ENCODE measurements at regions not wholly inside any gene's neighbourhood (a gene's known extent, or its start where the extent isn't known, plus 50 kb on each side); places are given as distances from the start of the nearest gene placed in this dataset.

DNA sequence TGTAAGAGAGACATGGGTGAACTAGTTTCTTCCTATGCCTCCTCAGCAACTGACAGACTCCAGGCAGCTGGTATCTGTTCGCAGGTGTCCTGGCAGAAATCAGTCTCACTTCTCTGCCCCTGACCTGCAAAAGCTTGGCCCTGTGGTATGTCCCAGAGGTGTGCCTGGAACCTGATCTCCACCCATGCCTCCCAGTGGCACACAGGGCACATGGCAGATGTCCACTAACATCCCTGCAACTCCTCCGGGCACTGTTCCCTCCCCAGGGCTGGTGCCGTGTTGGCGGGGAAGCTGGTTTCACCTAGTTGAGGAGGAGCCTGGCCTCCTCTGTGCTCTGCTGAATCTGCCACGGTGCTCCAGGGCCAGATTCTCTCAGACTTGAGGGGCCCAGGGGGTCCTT lies 123.3 kb upstream of the GGTLC1 start:
- H3K4me3 ChIP-seq (ENCODE audit: low read depth in 1 of 3, low read length in 3 of 3): no peak overlapping the region
- TF ChIP-seq YY1 (IDR thresholded peaks at IDR 0.05) (peak; percentile 56), HNF4A (conservative IDR thresholded peaks at IDR 0.05) (peak in 1 of 2 donors; percentile 71), RAD21 (IDR thresholded peaks at IDR 0.05) (peak; percentile 24 to 29), RXRA (IDR thresholded peaks at IDR 0.05) (peak in 1 of 2 donors; percentile 76), FOXA2 (IDR thresholded peaks at IDR 0.05) (no peak), FOXA1 (IDR thresholded peaks at IDR 0.05) (peak; percentile 26), TAF1 (conservative IDR thresholded peaks at IDR 0.05) (no peak), GABPA (IDR thresholded peaks at IDR 0.05 in 1 of 2, conservative IDR thresholded peaks at IDR 0.05 in 1 of 2) (no peak)
- TF ChIP-seq, protein P1, sequence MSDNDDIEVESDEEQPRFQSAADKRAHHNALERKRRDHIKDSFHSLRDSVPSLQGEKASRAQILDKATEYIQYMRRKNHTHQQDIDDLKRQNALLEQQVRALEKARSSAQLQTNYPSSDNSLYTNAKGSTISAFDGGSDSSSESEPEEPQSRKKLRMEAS (IDR thresholded peaks at IDR 0.05): peak; percentile 58
- TF ChIP-seq, protein P2, sequence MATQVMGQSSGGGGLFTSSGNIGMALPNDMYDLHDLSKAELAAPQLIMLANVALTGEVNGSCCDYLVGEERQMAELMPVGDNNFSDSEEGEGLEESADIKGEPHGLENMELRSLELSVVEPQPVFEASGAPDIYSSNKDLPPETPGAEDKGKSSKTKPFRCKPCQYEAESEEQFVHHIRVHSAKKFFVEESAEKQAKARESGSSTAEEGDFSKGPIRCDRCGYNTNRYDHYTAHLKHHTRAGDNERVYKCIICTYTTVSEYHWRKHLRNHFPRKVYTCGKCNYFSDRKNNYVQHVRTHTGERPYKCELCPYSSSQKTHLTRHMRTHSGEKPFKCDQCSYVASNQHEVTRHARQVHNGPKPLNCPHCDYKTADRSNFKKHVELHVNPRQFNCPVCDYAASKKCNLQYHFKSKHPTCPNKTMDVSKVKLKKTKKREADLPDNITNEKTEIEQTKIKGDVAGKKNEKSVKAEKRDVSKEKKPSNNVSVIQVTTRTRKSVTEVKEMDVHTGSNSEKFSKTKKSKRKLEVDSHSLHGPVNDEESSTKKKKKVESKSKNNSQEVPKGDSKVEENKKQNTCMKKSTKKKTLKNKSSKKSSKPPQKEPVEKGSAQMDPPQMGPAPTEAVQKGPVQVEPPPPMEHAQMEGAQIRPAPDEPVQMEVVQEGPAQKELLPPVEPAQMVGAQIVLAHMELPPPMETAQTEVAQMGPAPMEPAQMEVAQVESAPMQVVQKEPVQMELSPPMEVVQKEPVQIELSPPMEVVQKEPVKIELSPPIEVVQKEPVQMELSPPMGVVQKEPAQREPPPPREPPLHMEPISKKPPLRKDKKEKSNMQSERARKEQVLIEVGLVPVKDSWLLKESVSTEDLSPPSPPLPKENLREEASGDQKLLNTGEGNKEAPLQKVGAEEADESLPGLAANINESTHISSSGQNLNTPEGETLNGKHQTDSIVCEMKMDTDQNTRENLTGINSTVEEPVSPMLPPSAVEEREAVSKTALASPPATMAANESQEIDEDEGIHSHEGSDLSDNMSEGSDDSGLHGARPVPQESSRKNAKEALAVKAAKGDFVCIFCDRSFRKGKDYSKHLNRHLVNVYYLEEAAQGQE (IDR thresholded peaks at IDR 0.05): peak; percentile 47
- TF ChIP-seq, protein P3, sequence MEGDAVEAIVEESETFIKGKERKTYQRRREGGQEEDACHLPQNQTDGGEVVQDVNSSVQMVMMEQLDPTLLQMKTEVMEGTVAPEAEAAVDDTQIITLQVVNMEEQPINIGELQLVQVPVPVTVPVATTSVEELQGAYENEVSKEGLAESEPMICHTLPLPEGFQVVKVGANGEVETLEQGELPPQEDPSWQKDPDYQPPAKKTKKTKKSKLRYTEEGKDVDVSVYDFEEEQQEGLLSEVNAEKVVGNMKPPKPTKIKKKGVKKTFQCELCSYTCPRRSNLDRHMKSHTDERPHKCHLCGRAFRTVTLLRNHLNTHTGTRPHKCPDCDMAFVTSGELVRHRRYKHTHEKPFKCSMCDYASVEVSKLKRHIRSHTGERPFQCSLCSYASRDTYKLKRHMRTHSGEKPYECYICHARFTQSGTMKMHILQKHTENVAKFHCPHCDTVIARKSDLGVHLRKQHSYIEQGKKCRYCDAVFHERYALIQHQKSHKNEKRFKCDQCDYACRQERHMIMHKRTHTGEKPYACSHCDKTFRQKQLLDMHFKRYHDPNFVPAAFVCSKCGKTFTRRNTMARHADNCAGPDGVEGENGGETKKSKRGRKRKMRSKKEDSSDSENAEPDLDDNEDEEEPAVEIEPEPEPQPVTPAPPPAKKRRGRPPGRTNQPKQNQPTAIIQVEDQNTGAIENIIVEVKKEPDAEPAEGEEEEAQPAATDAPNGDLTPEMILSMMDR (IDR thresholded peaks at IDR 0.05; ENCODE audit: low read depth, low read length, missing input control): peak; percentile 35
- TF ChIP-seq, protein P4, sequence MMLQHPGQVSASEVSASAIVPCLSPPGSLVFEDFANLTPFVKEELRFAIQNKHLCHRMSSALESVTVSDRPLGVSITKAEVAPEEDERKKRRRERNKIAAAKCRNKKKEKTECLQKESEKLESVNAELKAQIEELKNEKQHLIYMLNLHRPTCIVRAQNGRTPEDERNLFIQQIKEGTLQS (IDR thresholded peaks at IDR 0.05): no peak

DNA sequence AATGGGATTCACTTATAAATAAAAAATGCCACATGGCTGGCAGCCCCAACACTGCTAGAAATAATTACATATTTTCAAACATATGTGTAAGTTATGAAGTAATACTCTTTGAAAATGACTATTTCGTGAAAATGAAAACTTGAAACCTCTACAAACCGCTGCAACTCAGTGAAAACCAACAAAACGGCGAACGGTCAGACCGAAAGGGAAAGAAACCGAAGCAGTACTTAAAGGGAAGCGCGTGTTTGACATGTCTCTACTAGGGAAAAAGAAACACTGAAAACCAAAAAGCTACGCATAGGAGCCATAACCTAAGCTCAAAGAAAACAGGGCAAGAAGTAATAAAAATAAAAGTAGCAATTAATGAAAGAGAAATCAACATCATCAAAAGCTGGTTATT lies 121.0 kb upstream of the GGTLC1 start:
- Histone ChIP-seq H3K27ac (ENCODE audit: low read depth in 1 of 2, low read length in 2 of 2) (no peak overlapping the region), H3K36me3 (ENCODE audit: control insufficient read depth in 4 of 4, insufficient read depth in 3 of 4, low read depth in 1 of 4, low read length in 3 of 4) (no peaks in the 10 kb centered on the region), H3K4me1 (ENCODE audit: control insufficient read depth in 4 of 4, insufficient read depth in 4 of 4, low read length in 3 of 4) (peaks cover 0 to 5% (median 2%) of the 10 kb centered on the region in 4 donors), H3K27me3 (ENCODE audit: control insufficient read depth in 4 of 4, insufficient read depth in 4 of 4, low read length in 3 of 4) (no peaks in the 10 kb centered on the region), H3K9ac (ENCODE audit: low read depth in 1 of 2, low read length in 2 of 2) (no peak overlapping the region), H3K4me3 (ENCODE audit: low read depth in 1 of 3, low read length in 3 of 3) (no peak overlapping the region), H3K9me3 (ENCODE audit: control insufficient read depth in 4 of 4, low read length in 3 of 4) (no peaks in the 10 kb centered on the region)
- DNase-seq (ENCODE audit: low spot score): no peak
- no peak for TF ChIP-seq JUND (IDR thresholded peaks at IDR 0.05)
- 92% methylated on average over 10 of the region's 10 CpGs for WGBS

More for the DNA sequence above, 123.3 kb upstream of the GGTLC1 start:
- DNase-seq (ENCODE audit: low spot score): no peak
- Histone ChIP-seq H3K27me3 (ENCODE audit: control insufficient read depth in 4 of 4, insufficient read depth in 4 of 4, low read length in 3 of 4) (no peaks in the 10 kb centered on the region), H3K9me3 (ENCODE audit: control insufficient read depth in 4 of 4, low read length in 3 of 4) (no peaks in the 10 kb centered on the region), H3K36me3 (ENCODE audit: control insufficient read depth in 4 of 4, insufficient read depth in 3 of 4, low read depth in 1 of 4, low read length in 3 of 4) (no peaks in the 10 kb centered on the region), H3K4me1 (ENCODE audit: control insufficient read depth in 4 of 4, insufficient read depth in 4 of 4, low read length in 3 of 4) (peaks cover 0 to 4% (median under 1%) of the 10 kb centered on the region in 4 donors), H3K9ac (ENCODE audit: low read depth in 1 of 2, low read length in 2 of 2) (no peak overlapping the region), H3K27ac (ENCODE audit: low read depth in 1 of 2, low read length in 2 of 2) (no peak overlapping the region)
- WGBS: 40% methylated on average over 5 of the region's 5 CpGs

DNA sequence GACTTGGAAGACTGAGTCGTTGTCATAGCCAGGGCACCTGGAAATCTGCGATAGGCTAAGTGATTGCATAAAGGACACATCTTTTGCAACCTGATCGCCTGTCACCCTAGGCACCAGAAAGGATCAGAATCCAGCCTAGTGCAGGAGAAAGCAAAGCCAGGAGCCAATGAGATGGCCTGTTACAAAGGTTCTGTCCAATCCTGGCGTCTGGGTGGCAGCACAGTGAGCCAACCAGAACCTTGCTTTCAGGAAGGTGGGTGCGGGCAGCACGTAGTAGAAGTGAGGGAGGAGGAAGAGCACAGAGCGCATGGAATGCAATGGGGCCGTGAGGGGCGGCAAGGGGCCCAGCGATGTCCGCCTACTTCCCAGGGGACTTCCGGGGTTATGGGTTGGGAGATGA lies 120.4 kb upstream of the GGTLC1 start:
- Histone ChIP-seq H3K9me3 (ENCODE audit: control insufficient read depth in 4 of 4, low read length in 3 of 4) (no peaks in the 10 kb centered on the region), H3K4me3 (ENCODE audit: low read depth in 1 of 3, low read length in 3 of 3) (no peak overlapping the region), H3K27me3 (ENCODE audit: control insufficient read depth in 4 of 4, insufficient read depth in 4 of 4, low read length in 3 of 4) (no peaks in the 10 kb centered on the region), H3K4me1 (ENCODE audit: control insufficient read depth in 4 of 4, insufficient read depth in 4 of 4, low read length in 3 of 4) (peaks cover 0 to 8% (median 3%) of the 10 kb centered on the region in 4 donors), H3K27ac (ENCODE audit: low read depth in 1 of 2, low read length in 2 of 2) (no peak overlapping the region), H3K36me3 (ENCODE audit: control insufficient read depth in 4 of 4, insufficient read depth in 3 of 4, low read depth in 1 of 4, low read length in 3 of 4) (no peaks in the 10 kb centered on the region), H3K9ac (ENCODE audit: low read depth in 1 of 2, low read length in 2 of 2) (no peak overlapping the region)
- DNase-seq (ENCODE audit: low spot score): no peak
- WGBS: 84% methylated on average over 12 of the region's 12 CpGs
- TF ChIP-seq EGR1 (IDR thresholded peaks at IDR 0.05; ENCODE audit: low read depth in 2 of 2) (no peak), HNF4A (conservative IDR thresholded peaks at IDR 0.05) (no peak), YY1 (IDR thresholded peaks at IDR 0.05) (no peak), SP1 (IDR thresholded peaks at IDR 0.05) (no peak), GABPA (IDR thresholded peaks at IDR 0.05 in 1 of 2, conservative IDR thresholded peaks at IDR 0.05 in 1 of 2) (no peak), FOXA2 (IDR thresholded peaks at IDR 0.05) (no peak)
- TF ChIP-seq, protein P5, sequence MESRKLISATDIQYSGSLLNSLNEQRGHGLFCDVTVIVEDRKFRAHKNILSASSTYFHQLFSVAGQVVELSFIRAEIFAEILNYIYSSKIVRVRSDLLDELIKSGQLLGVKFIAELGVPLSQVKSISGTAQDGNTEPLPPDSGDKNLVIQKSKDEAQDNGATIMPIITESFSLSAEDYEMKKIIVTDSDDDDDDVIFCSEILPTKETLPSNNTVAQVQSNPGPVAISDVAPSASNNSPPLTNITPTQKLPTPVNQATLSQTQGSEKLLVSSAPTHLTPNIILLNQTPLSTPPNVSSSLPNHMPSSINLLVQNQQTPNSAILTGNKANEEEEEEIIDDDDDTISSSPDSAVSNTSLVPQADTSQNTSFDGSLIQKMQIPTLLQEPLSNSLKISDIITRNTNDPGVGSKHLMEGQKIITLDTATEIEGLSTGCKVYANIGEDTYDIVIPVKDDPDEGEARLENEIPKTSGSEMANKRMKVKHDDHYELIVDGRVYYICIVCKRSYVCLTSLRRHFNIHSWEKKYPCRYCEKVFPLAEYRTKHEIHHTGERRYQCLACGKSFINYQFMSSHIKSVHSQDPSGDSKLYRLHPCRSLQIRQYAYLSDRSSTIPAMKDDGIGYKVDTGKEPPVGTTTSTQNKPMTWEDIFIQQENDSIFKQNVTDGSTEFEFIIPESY (IDR thresholded peaks at IDR 0.05): no peak
- TF ChIP-seq, protein P2 (IDR thresholded peaks at IDR 0.05): no peak
- TF ChIP-seq, protein P4 (IDR thresholded peaks at IDR 0.05): no peak
